Gastroesophageal sphincter (tissue), 3 donors: ENCODE measurements at regions not wholly inside any gene's neighbourhood (a gene's known extent, or its start where the extent isn't known, plus 50 kb on each side); places are given as distances from the start of the nearest gene placed in this dataset.

Source experiments
- CTCF ChIP-seq, 4 experiments: fragments of 200-600 bp in 2 of 4; fragments of 450-650 bp in 2 of 4; sonication (generic) in 1 of 4; IDR thresholded peaks; one replicate each; pipeline ENCODE4 v1.5.1; 2017 to 2019; ENCODE audit warnings: antibody characterized with exemption in 4 of 4, mild to moderate bottlenecking in 2 of 4, moderate library complexity in 2 of 4
- EP300 ChIP-seq: sonication (generic); formaldehyde crosslinking; IDR thresholded peaks from one replicate; pipeline ENCODE4 v1.6.1; 2017; ENCODE audit warnings: antibody characterized with exemption, mild to moderate bottlenecking
- POLR2A ChIP-seq, 2 donors: fragments of 450-650 bp; IDR thresholded peaks; one replicate each; pipeline ENCODE4 v1.6.1; 2017; ENCODE audit warnings: antibody characterized with exemption in 2 of 2, mild to moderate bottlenecking in 2 of 2, moderate library complexity in 1 of 2
- POLR2AphosphoS5 ChIP-seq: sonication (generic); formaldehyde crosslinking; IDR thresholded peaks from one replicate; pipeline ENCODE4 v1.6.1; 2017; ENCODE audit warnings: antibody characterized with exemption

- TF ChIP-seq CTCF (IDR thresholded peaks at IDR 0.05) (no peak), EP300 (no peak), POLR2A (IDR thresholded peaks at IDR 0.05) (no peak), POLR2AphosphoS5 (no peak)
Observed at GRCh38 chr22:27207907-27208306, 550.5 kb downstream of the MIAT start.
